ENCODE measurements at regions not wholly inside any gene's neighbourhood (a gene's known extent, or its start where the extent isn't known, plus 50 kb on each side); places are given as distances from the start of the nearest gene placed in this dataset.
"Not testable (repeated sequence)": the region's sequence is repeated elsewhere in the genome, so short reads cannot be mapped to it uniquely, and the experiment has no call there.

GRCh38 chr13:111678120-111678882 lies 357.9 kb downstream of the TEX29 start:
- TF ChIP-seq POLR2A, CTCF (IDR thresholded peaks at IDR 0.05): not testable (repeated sequence)

Data from testis (tissue), 2 donors.